HEK293T (cell line): ENCODE measurements at regions not wholly inside any gene's neighbourhood (a gene's known extent, or its start where the extent isn't known, plus 50 kb on each side); places are given as distances from the start of the nearest gene placed in this dataset.

Source experiments
- BHLHE40 ChIP-seq: fragments of 450-650 bp; IDR thresholded peaks from 2 replicates; pipeline ENCODE4 v1.6.1; 2016; ENCODE audit warnings: mild to moderate bottlenecking, moderate library complexity, borderline replicate concordance
- ELF4 ChIP-seq: fragments of 450-650 bp; IDR thresholded peaks from 2 replicates; pipeline ENCODE4 v1.6.1; 2017; ENCODE audit warnings: antibody characterized with exemption
- FOXA1 ChIP-seq: fragments of 450-650 bp; IDR thresholded peaks from 2 replicates; pipeline ENCODE4 v1.6.1; 2016; ENCODE audit warnings: mild to moderate bottlenecking
- HDGF ChIP-seq: fragments of 450-650 bp; IDR thresholded peaks from 2 replicates; pipeline ENCODE4 v1.6.1; 2017; ENCODE audit warnings: antibody characterized with exemption, borderline replicate concordance
- NFRKB ChIP-seq: fragments of 450-650 bp; IDR thresholded peaks from 2 replicates; pipeline ENCODE4 v1.6.1; 2016; ENCODE audit warnings: mild to moderate bottlenecking, moderate library complexity
- TARDBP ChIP-seq: fragments of 450-650 bp; IDR thresholded peaks from 2 replicates; pipeline ENCODE4 v1.6.1; 2016

- TF ChIP-seq ELF4 = no peak
- TF ChIP-seq HDGF = no peak
- no peak for TF ChIP-seq NFRKB
- no peak for TF ChIP-seq BHLHE40
- no peak for TF ChIP-seq TARDBP
- TF ChIP-seq FOXA1 = no peak
Measured at GRCh38 chr11:106159836-106160235, 82.4 kb downstream of the AASDHPPT start.
